Superior temporal gyrus (tissue), 1 donor: ENCODE measurements at regions not wholly inside any gene's neighbourhood (a gene's known extent, or its start where the extent isn't known, plus 50 kb on each side); places are given as distances from the start of the nearest gene placed in this dataset.

Experiments used
- DNase-seq: peaks from one replicate; pipeline ENCODE4 v3.0.0-alpha.2; 2016; ENCODE audit errors: extremely low spot score

GRCh38 chr2:120567128-120567527 lies 168.5 kb upstream of the GLI2 start:
- no peak for DNase-seq

GRCh38 chr2:120568089-120568974 lies 167.3 kb upstream of the GLI2 start:
- no peak for DNase-seq

- no peak for DNase-seq
These were observed 166.7 kb upstream of the GLI2 start for GRCh38 chr2:120568975-120569268.

GRCh38 chr2:120570001-120570400 lies 165.7 kb upstream of the GLI2 start:
- no peak for DNase-seq

GRCh38 chr2:120570546-120570945 lies 165.1 kb upstream of the GLI2 start:
- DNase-seq = no peak

- no peak for DNase-seq
These were observed 164.5 kb upstream of the GLI2 start for GRCh38 chr2:120571015-120571728.

- no peak for DNase-seq
These were observed 163.4 kb upstream of the GLI2 start for GRCh38 chr2:120572226-120572625.

GRCh38 chr2:120574620-120575019 lies 161.0 kb upstream of the GLI2 start:
- DNase-seq = no peak

- no peak for DNase-seq
These were observed 159.7 kb upstream of the GLI2 start for GRCh38 chr2:120575966-120576365.

GRCh38 chr2:120576509-120577474 lies 158.9 kb upstream of the GLI2 start:
- DNase-seq = no peak

- DNase-seq = no peak
These were observed 157.9 kb upstream of the GLI2 start for GRCh38 chr2:120577721-120578295.

GRCh38 chr2:120578576-120579352 lies 156.9 kb upstream of the GLI2 start:
- no peak for DNase-seq

GRCh38 chr2:120579916-120580685 lies 155.6 kb upstream of the GLI2 start:
- no peak for DNase-seq

- DNase-seq = no peak
These were observed 155.0 kb upstream of the GLI2 start for GRCh38 chr2:120580709-120581108.

GRCh38 chr2:120583121-120583520 lies 152.5 kb upstream of the GLI2 start:
- no peak for DNase-seq

GRCh38 chr2:120583851-120584570 lies 151.7 kb upstream of the GLI2 start:
- no peak for DNase-seq

- no peak for DNase-seq
These were observed 149.0 kb upstream of the GLI2 start for GRCh38 chr2:120586507-120587278.

GRCh38 chr2:120587279-120587996 lies 148.2 kb upstream of the GLI2 start:
- DNase-seq = no peak
